ENCODE measurements at regions not wholly inside any gene's neighbourhood (a gene's known extent, or its start where the extent isn't known, plus 50 kb on each side); places are given as distances from the start of the nearest gene placed in this dataset.

GRCh38 chr2:120604767-120605166, 130.9 kb upstream of the GLI2 start:
- TF ChIP-seq CTCF (conservative IDR thresholded peaks at IDR 0.05; ENCODE audit: low read depth, low read length) (no peak), EZH2 (IDR thresholded peaks at IDR 0.05; ENCODE audit: low read length, unreplicated experiment) (no peak)

Measured in PC-3 (cell line).